Activated CD8-positive, alpha-beta T cell treated with anti-CD3 and anti-CD28 coated beads, Interleukin-2, amount 10 ng/mL, durations not matched to agents 7 days and 5 days (primary cell): ENCODE measurements at regions not wholly inside any gene's neighbourhood (a gene's known extent, or its start where the extent isn't known, plus 50 kb on each side); places are given as distances from the start of the nearest gene placed in this dataset.
A peak's percentile ranks its signal among the peaks of the same experiment; 100 is the strongest.

Experiments used
- ATAC-seq: fragments of 150-1000 bp; cut with Tn5 transposase; one replicate; pipeline ENCODE4 v1.10.0; 2021; ENCODE audit warnings: moderate library complexity
- CTCF ChIA-PET: fragments of 350-600 bp; sonication (Branson Sonifier 250); formaldehyde crosslinking; loops from one replicate; lab custom pipeline; 2021; ENCODE audit warnings: antibody characterized with exemption; lab: Charles Lee
- POLR2A ChIA-PET: fragments of 350-600 bp; sonication (Branson Sonifier 250); formaldehyde crosslinking; loops from one replicate; lab custom pipeline; 2021; ENCODE audit warnings: antibody characterized with exemption; lab: Charles Lee
- DNase-seq: peaks from one replicate; pipeline ENCODE4 v3.0.0-alpha.2; 2020
- H3K27ac Mint-ChIP-seq: one replicate; pipeline ENCODE4 v1.8.0; 2021; ENCODE audit warnings: mild to moderate bottlenecking, mixed read lengths
- H3K27me3 Mint-ChIP-seq: one replicate; pipeline ENCODE4 v1.8.0; 2021; ENCODE audit warnings: low read depth, mixed read lengths
- H3K36me3 Mint-ChIP-seq: one replicate; pipeline ENCODE4 v1.8.0; 2021; ENCODE audit warnings: low read depth, mixed read lengths
- H3K4me1 Mint-ChIP-seq: one replicate; pipeline ENCODE4 v1.8.0; 2021; ENCODE audit warnings: low read depth, mixed read lengths
- H3K4me3 Mint-ChIP-seq: one replicate; pipeline ENCODE4 v1.8.0; 2021; ENCODE audit warnings: mild to moderate bottlenecking, mixed read lengths
- H3K9me3 Mint-ChIP-seq: one replicate; pipeline ENCODE4 v1.8.0; 2022; ENCODE audit warnings: mixed read lengths; ENCODE audit not compliant: insufficient read depth

- Mint-ChIP-seq H3K36me3 (peaks cover 8% of the 10 kb centered on the region), H3K4me1 (peaks cover 10% of the 10 kb centered on the region), H3K27me3 (peaks cover 3% of the 10 kb centered on the region), H3K9me3 (peaks cover 4% of the 10 kb centered on the region), H3K4me3 (no peak overlapping the region), H3K27ac (no peak overlapping the region)
- ChIA-PET POLR2A (no interaction called here), CTCF (no interaction called here)
- DNase-seq (no peak), ATAC-seq (no peak)
Observed at GRCh38 chr15:87764461-87765240, 491.9 kb downstream of the NTRK3 start.

- DNase-seq (no peak), ATAC-seq (no peak)
- Mint-ChIP-seq H3K4me1 (peaks cover 10% of the 10 kb centered on the region), H3K4me3 (no peak overlapping the region), H3K27me3 (peaks cover 3% of the 10 kb centered on the region), H3K27ac (no peak overlapping the region), H3K9me3 (peaks cover 4% of the 10 kb centered on the region), H3K36me3 (peaks cover 8% of the 10 kb centered on the region)
- POLR2A ChIA-PET: no interaction called here
- CTCF ChIA-PET: no interaction called here
Observed at GRCh38 chr15:87763837-87764236, 492.7 kb downstream of the NTRK3 start.

- Mint-ChIP-seq H3K27me3 (no peaks in the 10 kb centered on the region), H3K4me1 (peaks cover 10% of the 10 kb centered on the region), H3K4me3 (no peak overlapping the region), H3K36me3 (peaks cover 8% of the 10 kb centered on the region), H3K9me3 (peaks cover 4% of the 10 kb centered on the region), H3K27ac (peak overlapping the region; percentile 64)
- DNase-seq (no peak), ATAC-seq (no peak)
- CTCF ChIA-PET: no interaction called here
- POLR2A ChIA-PET: no interaction called here
Observed at GRCh38 chr15:87761736-87762509, 494.6 kb downstream of the NTRK3 start.

- no peak overlapping the region for H3K4me3 Mint-ChIP-seq
- no peak for ATAC-seq
- POLR2A ChIA-PET: no interaction called here
Observed at GRCh38 chr15:87760547-87761314, 495.8 kb downstream of the NTRK3 start.

GRCh38 chr15:87758794-87759418 lies 497.6 kb downstream of the NTRK3 start:
- no peak overlapping the region for H3K27ac Mint-ChIP-seq
- H3K9me3 Mint-ChIP-seq: peaks cover 4% of the 10 kb centered on the region
- peaks cover 10% of the 10 kb centered on the region for H3K4me1 Mint-ChIP-seq
- no peak overlapping the region for H3K4me3 Mint-ChIP-seq
- ChIA-PET CTCF (no interaction called here), POLR2A (no interaction called here)
- ATAC-seq: no peak
- H3K36me3 Mint-ChIP-seq: peaks cover 8% of the 10 kb centered on the region
- H3K27me3 Mint-ChIP-seq: no peaks in the 10 kb centered on the region
- no peak for DNase-seq

More at GRCh38 chr15:87760547-87761314, 495.8 kb downstream of the NTRK3 start:
- DNase-seq: no peak
- peaks cover 8% of the 10 kb centered on the region for H3K36me3 Mint-ChIP-seq
- CTCF ChIA-PET: no interaction called here
- H3K27me3 Mint-ChIP-seq: no peaks in the 10 kb centered on the region
- no peak overlapping the region for H3K27ac Mint-ChIP-seq
- peaks cover 4% of the 10 kb centered on the region for H3K9me3 Mint-ChIP-seq
- H3K4me1 Mint-ChIP-seq: peaks cover 10% of the 10 kb centered on the region

GRCh38 chr15:87757084-87757483 lies 499.5 kb downstream of the NTRK3 start:
- ATAC-seq: no peak
- no peaks in the 10 kb centered on the region for H3K27me3 Mint-ChIP-seq
- CTCF ChIA-PET: no interaction called here
- no peak overlapping the region for H3K27ac Mint-ChIP-seq
- H3K4me3 Mint-ChIP-seq: no peak overlapping the region
- H3K36me3 Mint-ChIP-seq: peaks cover 8% of the 10 kb centered on the region
- peaks cover 4% of the 10 kb centered on the region for H3K9me3 Mint-ChIP-seq
- POLR2A ChIA-PET: no interaction called here
- no peak for DNase-seq
- H3K4me1 Mint-ChIP-seq: peaks cover 7% of the 10 kb centered on the region

- CTCF ChIA-PET: no interaction called here
Observed at GRCh38 chr15:87756072-87756471, 500.5 kb downstream of the NTRK3 start.

GRCh38 chr15:87755226-87755625 lies 501.3 kb downstream of the NTRK3 start:
- no peak for DNase-seq
- Mint-ChIP-seq H3K9me3 (no peaks in the 10 kb centered on the region), H3K27me3 (no peaks in the 10 kb centered on the region), H3K4me3 (no peak overlapping the region), H3K36me3 (no peaks in the 10 kb centered on the region), H3K27ac (no peak overlapping the region), H3K4me1 (no peaks in the 10 kb centered on the region)
- ChIA-PET POLR2A (no interaction called here), CTCF (no interaction called here)
- no peak for ATAC-seq

More at GRCh38 chr15:87756072-87756471, 500.5 kb downstream of the NTRK3 start:
- Mint-ChIP-seq H3K36me3 (no peaks in the 10 kb centered on the region), H3K4me1 (no peaks in the 10 kb centered on the region), H3K27ac (no peak overlapping the region), H3K4me3 (no peak overlapping the region), H3K9me3 (peaks cover 4% of the 10 kb centered on the region), H3K27me3 (no peaks in the 10 kb centered on the region)
- ATAC-seq (no peak), DNase-seq (no peak)
- POLR2A ChIA-PET: no interaction called here

- Mint-ChIP-seq H3K36me3 (no peaks in the 10 kb centered on the region), H3K4me3 (no peak overlapping the region), H3K4me1 (no peaks in the 10 kb centered on the region), H3K27ac (no peak overlapping the region), H3K27me3 (no peaks in the 10 kb centered on the region), H3K9me3 (no peaks in the 10 kb centered on the region)
- CTCF ChIA-PET: no interaction called here
- no peak for ATAC-seq
- no peak for DNase-seq
- POLR2A ChIA-PET: no interaction called here
Observed at GRCh38 chr15:87753539-87753938, 503.0 kb downstream of the NTRK3 start.

GRCh38 chr15:87752250-87752951 lies 504.1 kb downstream of the NTRK3 start:
- ChIA-PET CTCF (no interaction called here), POLR2A (no interaction called here)
- Mint-ChIP-seq H3K27me3 (no peaks in the 10 kb centered on the region), H3K9me3 (no peaks in the 10 kb centered on the region), H3K4me3 (no peak overlapping the region), H3K36me3 (no peaks in the 10 kb centered on the region), H3K27ac (no peak overlapping the region), H3K4me1 (no peaks in the 10 kb centered on the region)
- DNase-seq (no peak), ATAC-seq (no peak)

- H3K4me3 Mint-ChIP-seq: no peak overlapping the region
- no peak for ATAC-seq
- H3K9me3 Mint-ChIP-seq: no peaks in the 10 kb centered on the region
Observed at GRCh38 chr15:87748483-87748882, 508.1 kb downstream of the NTRK3 start.

More at GRCh38 chr15:87748483-87748882, 508.1 kb downstream of the NTRK3 start:
- POLR2A ChIA-PET: no interaction called here
- H3K36me3 Mint-ChIP-seq: no peaks in the 10 kb centered on the region
- no peak for DNase-seq
- no peaks in the 10 kb centered on the region for H3K4me1 Mint-ChIP-seq
- H3K27me3 Mint-ChIP-seq: no peaks in the 10 kb centered on the region
- H3K27ac Mint-ChIP-seq: no peak overlapping the region
- CTCF ChIA-PET: no interaction called here
